Naive thymus-derived CD4-positive, alpha-beta T cell (primary cell): ENCODE measurements at regions not wholly inside any gene's neighbourhood (a gene's known extent, or its start where the extent isn't known, plus 50 kb on each side); places are given as distances from the start of the nearest gene placed in this dataset.

Experiments used
- ATAC-seq: fragments of 150-1000 bp; cut with Tn5 transposase; 2 replicates; pipeline ENCODE4 v1.10.0; 2021; ENCODE audit warnings: mild to moderate bottlenecking, moderate library complexity
- CTCF ChIA-PET: fragments of 350-600 bp; sonication (Branson Sonifier 250); formaldehyde crosslinking; loops from one replicate; lab custom pipeline; 2021; ENCODE audit warnings: antibody characterized with exemption; lab: Charles Lee
- POLR2A ChIA-PET: fragments of 350-600 bp; sonication (Branson Sonifier 250); formaldehyde crosslinking; loops from one replicate; lab custom pipeline; 2021; ENCODE audit warnings: antibody characterized with exemption, inconsistent platforms; lab: Charles Lee
- DNase-seq, 9 donors: peaks; one replicate each; pipeline versions ENCODE4 v3.0.0 to v3.0.0-alpha.2; 2020 to 2022; ENCODE audit warnings: mixed read lengths in 1 of 9
- H3K27ac ChIP-seq: one replicate; pipeline ENCODE4 v1.7.0; 2013; ENCODE audit warnings: mild to moderate bottlenecking, low read depth, low read length, moderate library complexity
- H3K27me3 ChIP-seq, 2 donors: one replicate each; pipeline ENCODE4 v1.7.0; 2013; ENCODE audit warnings: low read length in 2 of 2, mild to moderate bottlenecking in 2 of 2, moderate library complexity in 2 of 2; ENCODE audit not compliant: control insufficient read depth in 2 of 2, insufficient read depth in 2 of 2
- H3K36me3 ChIP-seq, 3 experiments: 1 replicate in 2 of 3; 2 replicates in 1 of 3; pipeline ENCODE4 v1.7.0; 2013; ENCODE audit warnings: low read length in 3 of 3, mild to moderate bottlenecking in 3 of 3, moderate library complexity in 1 of 3; ENCODE audit not compliant: insufficient read depth in 3 of 3, control insufficient read depth in 2 of 3
- H3K4me1 ChIP-seq, 2 donors: one replicate each; pipeline ENCODE4 v1.7.0; 2013; ENCODE audit warnings: low read length in 2 of 2, mild to moderate bottlenecking in 2 of 2, moderate library complexity in 1 of 2; ENCODE audit not compliant: control insufficient read depth in 2 of 2, insufficient read depth in 2 of 2
- H3K4me3 ChIP-seq: 2 replicates; pipeline ENCODE4 v1.7.0; 2013; ENCODE audit warnings: mild to moderate bottlenecking, low read length
- H3K9me3 ChIP-seq, 3 experiments: 1 replicate in 2 of 3; 2 replicates in 1 of 3; pipeline ENCODE4 v1.7.0; 2013; ENCODE audit warnings: low read length in 3 of 3; ENCODE audit not compliant: control insufficient read depth in 2 of 3
- H3K27ac Mint-ChIP-seq, 9 donors: one replicate each; pipeline ENCODE4 v1.8.0; 2020 to 2022; ENCODE audit warnings: mixed read lengths in 9 of 9, mild to moderate bottlenecking in 8 of 9, moderate library complexity in 5 of 9, inconsistent platforms in 2 of 9
- H3K27me3 Mint-ChIP-seq, 5 donors: one replicate each; pipeline ENCODE4 v1.8.0; 2021 to 2022; ENCODE audit warnings: mixed read lengths in 5 of 5, mild to moderate bottlenecking in 1 of 5
- H3K36me3 Mint-ChIP-seq, 5 donors: one replicate each; pipeline ENCODE4 v1.8.0; 2020 to 2022; ENCODE audit warnings: mixed read lengths in 5 of 5, mild to moderate bottlenecking in 3 of 5, inconsistent platforms in 1 of 5
- H3K4me1 Mint-ChIP-seq, 7 donors: one replicate each; pipeline ENCODE4 v1.8.0; 2020 to 2022; ENCODE audit warnings: mixed read lengths in 7 of 7, mild to moderate bottlenecking in 3 of 7, inconsistent platforms in 1 of 7
- H3K4me3 Mint-ChIP-seq, 10 donors: one replicate each; pipeline ENCODE4 v1.8.0; 2020 to 2022; ENCODE audit warnings: mild to moderate bottlenecking in 10 of 10, mixed read lengths in 10 of 10, moderate library complexity in 6 of 10, inconsistent platforms in 2 of 10
- H3K9me3 Mint-ChIP-seq, 11 donors: one replicate each; pipeline ENCODE4 v1.8.0; 2020 to 2022; ENCODE audit warnings: mixed read lengths in 11 of 11, mild to moderate bottlenecking in 4 of 11, inconsistent platforms in 1 of 11, moderate library complexity in 1 of 11
- intact Hi-C, 2 donors: fragments of 100-400 bp; cut with micrococcal nuclease; formaldehyde crosslinking; loops; one replicate each; pipeline ENCODE4 v1.15.1; 2023

- intact Hi-C loops, result no loop called here
- Mint-ChIP-seq H3K27ac (no peak overlapping the region), H3K36me3 (no peaks in the 10 kb centered on the region), H3K4me1 (no peaks in the 10 kb centered on the region), H3K27me3 (no peaks in the 10 kb centered on the region), H3K4me3 (no peak overlapping the region), H3K9me3 (peaks cover 0 to 21% (median 4%) of the 10 kb centered on the region in 11 donors)
- DNase-seq (no peak), ATAC-seq (no peak)
- no peaks in the 10 kb centered on the region for H3K36me3 ChIP-seq
- no peaks in the 10 kb centered on the region for H3K4me1 ChIP-seq
- ChIA-PET POLR2A (no interaction called here), CTCF (no interaction called here)
- no peak overlapping the region for H3K4me3 ChIP-seq
- peaks cover 0 to 3% (median 0%) of the 10 kb centered on the region in 3 experiments for H3K9me3 ChIP-seq
- H3K27ac ChIP-seq, result no peak overlapping the region
- no peaks in the 10 kb centered on the region for H3K27me3 ChIP-seq
Measured at GRCh38 chr13:67577361-67577760, 347.2 kb upstream of the PCDH9 start.

GRCh38 chr13:67574320-67575233 is 344.4 kb upstream of the PCDH9 start:
- no peak overlapping the region for H3K4me3 Mint-ChIP-seq
- ATAC-seq (no peak), DNase-seq (no peak)
- peaks cover 0 to 3% (median 0%) of the 10 kb centered on the region in 3 experiments for H3K9me3 ChIP-seq
- H3K36me3 Mint-ChIP-seq, result no peaks in the 10 kb centered on the region
- no peaks in the 10 kb centered on the region for H3K36me3 ChIP-seq
- H3K4me1 ChIP-seq, result no peaks in the 10 kb centered on the region
- no peak overlapping the region for H3K27ac ChIP-seq
- no peak overlapping the region for H3K4me3 ChIP-seq
- ChIA-PET POLR2A (no interaction called here), CTCF (no interaction called here)
- H3K27me3 Mint-ChIP-seq, result no peaks in the 10 kb centered on the region
- no peaks in the 10 kb centered on the region for H3K27me3 ChIP-seq
- intact Hi-C loops, result no loop called here
- H3K27ac Mint-ChIP-seq, result no peak overlapping the region
- H3K4me1 Mint-ChIP-seq, result no peaks in the 10 kb centered on the region
- peaks cover 0 to 17% (median 3%) of the 10 kb centered on the region in 11 donors for H3K9me3 Mint-ChIP-seq

- DNase-seq (no peak), ATAC-seq (no peak)
- Mint-ChIP-seq H3K4me1 (no peaks in the 10 kb centered on the region), H3K27me3 (no peaks in the 10 kb centered on the region), H3K9me3 (peaks cover 0 to 10% (median 3%) of the 10 kb centered on the region in 11 donors), H3K4me3 (no peak overlapping the region), H3K36me3 (no peaks in the 10 kb centered on the region), H3K27ac (no peak overlapping the region)
- no peaks in the 10 kb centered on the region for H3K4me1 ChIP-seq
- CTCF ChIA-PET, result no interaction called here
- no peak overlapping the region for H3K4me3 ChIP-seq
- no peaks in the 10 kb centered on the region for H3K36me3 ChIP-seq
- H3K9me3 ChIP-seq, result no peaks in the 10 kb centered on the region
- no peaks in the 10 kb centered on the region for H3K27me3 ChIP-seq
- intact Hi-C loops, result no loop called here
- no peak overlapping the region for H3K27ac ChIP-seq
- POLR2A ChIA-PET, result no interaction called here
Measured at GRCh38 chr13:67568205-67568604, 338.1 kb upstream of the PCDH9 start.

GRCh38 chr13:67557642-67558241 is 327.6 kb upstream of the PCDH9 start:
- ATAC-seq (no peak), DNase-seq (no peak)
- H3K36me3 Mint-ChIP-seq, result peaks cover 0 to 4% (median 0%) of the 10 kb centered on the region in 5 donors
- H3K4me1 ChIP-seq, result no peaks in the 10 kb centered on the region
- no peak overlapping the region for H3K27ac ChIP-seq
- H3K27ac Mint-ChIP-seq, result no peak overlapping the region
- H3K27me3 Mint-ChIP-seq, result no peaks in the 10 kb centered on the region
- ChIA-PET POLR2A (no interaction called here), CTCF (no interaction called here)
- no peaks in the 10 kb centered on the region for H3K27me3 ChIP-seq
- H3K4me3 ChIP-seq, result no peak overlapping the region
- H3K4me3 Mint-ChIP-seq, result no peak overlapping the region
- no peaks in the 10 kb centered on the region for H3K4me1 Mint-ChIP-seq
- no peaks in the 10 kb centered on the region for H3K9me3 ChIP-seq
- H3K9me3 Mint-ChIP-seq, result peaks cover 2 to 24% (median 8%) of the 10 kb centered on the region in 11 donors
- intact Hi-C loops, result no loop called here
- no peaks in the 10 kb centered on the region for H3K36me3 ChIP-seq

GRCh38 chr13:67557118-67557517 is 327.0 kb upstream of the PCDH9 start:
- H3K4me1 Mint-ChIP-seq, result no peaks in the 10 kb centered on the region
- H3K4me3 ChIP-seq, result no peak overlapping the region
- DNase-seq, result no peak
- H3K36me3 Mint-ChIP-seq, result peaks cover 0 to 4% (median 0%) of the 10 kb centered on the region in 5 donors
- POLR2A ChIA-PET, result no interaction called here
- no peak for ATAC-seq
- intact Hi-C loops, result no loop called here
- H3K27ac Mint-ChIP-seq, result no peak overlapping the region
- H3K27me3 ChIP-seq, result no peaks in the 10 kb centered on the region
- H3K9me3 Mint-ChIP-seq, result peaks cover 2 to 24% (median 8%) of the 10 kb centered on the region in 11 donors
- H3K27me3 Mint-ChIP-seq, result no peaks in the 10 kb centered on the region
- no peaks in the 10 kb centered on the region for H3K4me1 ChIP-seq
- H3K9me3 ChIP-seq, result no peaks in the 10 kb centered on the region
- H3K27ac ChIP-seq, result no peak overlapping the region
- H3K4me3 Mint-ChIP-seq, result no peak overlapping the region
- H3K36me3 ChIP-seq, result no peaks in the 10 kb centered on the region
- CTCF ChIA-PET, result no interaction called here

GRCh38 chr13:67554746-67555452 is 324.8 kb upstream of the PCDH9 start:
- intact Hi-C loops, result no loop called here

More at GRCh38 chr13:67554746-67555452, 324.8 kb upstream of the PCDH9 start:
- DNase-seq (no peak), ATAC-seq (no peak)
- no peak overlapping the region for H3K4me3 ChIP-seq
- peaks cover 0 to 4% (median 0%) of the 10 kb centered on the region in 5 donors for H3K36me3 Mint-ChIP-seq
- CTCF ChIA-PET, result no interaction called here
- H3K27ac Mint-ChIP-seq, result no peak overlapping the region
- POLR2A ChIA-PET, result no interaction called here
- no peak overlapping the region for H3K27ac ChIP-seq
- no peaks in the 10 kb centered on the region for H3K4me1 Mint-ChIP-seq
- no peaks in the 10 kb centered on the region for H3K36me3 ChIP-seq
- H3K9me3 ChIP-seq, result no peaks in the 10 kb centered on the region
- peaks cover 3 to 20% (median 11%) of the 10 kb centered on the region in 11 donors for H3K9me3 Mint-ChIP-seq
- H3K27me3 Mint-ChIP-seq, result no peaks in the 10 kb centered on the region
- no peak overlapping the region for H3K4me3 Mint-ChIP-seq
- H3K4me1 ChIP-seq, result no peaks in the 10 kb centered on the region
- H3K27me3 ChIP-seq, result no peaks in the 10 kb centered on the region
